ENCODE measurements at regions not wholly inside any gene's neighbourhood (a gene's known extent, or its start where the extent isn't known, plus 50 kb on each side); places are given as distances from the start of the nearest gene placed in this dataset.

DNA sequence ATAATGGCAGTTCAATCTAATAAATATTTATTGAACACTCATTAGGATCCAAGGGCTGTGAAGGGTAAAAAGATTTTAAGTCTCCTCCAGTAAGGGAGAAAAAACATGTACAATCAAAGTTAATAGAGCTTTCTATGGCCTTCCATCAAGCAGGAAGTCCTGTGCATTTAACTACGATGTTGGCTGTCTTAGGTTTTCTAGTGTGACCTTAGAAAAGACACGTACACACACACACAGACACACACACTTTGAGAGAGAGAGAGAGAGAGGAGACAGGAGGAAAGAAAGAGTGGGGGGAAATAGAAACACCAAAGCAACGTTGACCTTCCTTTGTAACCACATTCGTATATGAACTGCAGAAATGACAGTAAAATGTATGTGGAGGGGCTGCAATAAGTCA, 126.1 kb upstream of the TMC3 start:
- Histone ChIP-seq H3K4me1 (ENCODE audit: low read depth, poor library complexity, severe bottlenecking) (no peaks in the 10 kb centered on the region), H3K4me3 (IDR thresholded peaks at IDR 0.05; ENCODE audit: insufficient read depth, low read depth, low read length) (no peak overlapping the region), H3K27me3 (ENCODE audit: insufficient read depth, low read depth) (no peaks in the 10 kb centered on the region)

DNA sequence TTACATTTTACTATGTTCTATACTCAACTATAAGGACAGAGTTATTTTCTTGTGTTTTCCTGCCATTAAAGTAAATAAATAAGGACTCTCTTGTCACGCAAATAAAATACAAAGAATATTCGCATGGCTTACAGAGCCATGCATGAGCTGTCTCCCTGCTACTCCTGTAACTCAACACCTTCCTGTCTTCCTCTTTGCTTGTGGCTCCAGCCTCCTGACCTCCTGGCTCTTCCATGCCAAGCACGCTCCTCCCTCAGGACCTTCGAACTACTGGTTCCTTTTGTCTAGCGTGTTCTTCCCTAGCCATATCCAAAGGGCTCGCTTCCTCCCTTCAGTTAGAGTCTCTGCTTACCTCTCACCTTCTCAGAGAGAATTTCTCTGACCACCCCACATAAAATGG, 124.3 kb upstream of the TMC3 start:
- H3K79me2 ChIP-seq (ENCODE audit: insufficient read depth, low read depth): no peaks in the 10 kb centered on the region
- no peak for TF ChIP-seq CTCF (conservative IDR thresholded peaks at IDR 0.05; ENCODE audit: low read depth, low read length)
- H3K27me3 ChIP-seq (ENCODE audit: insufficient read depth, low read depth): no peaks in the 10 kb centered on the region
- H4K20me1 ChIP-seq (ENCODE audit: insufficient read depth): no peaks in the 10 kb centered on the region
- no peak overlapping the region for H3K4me3 ChIP-seq (IDR thresholded peaks at IDR 0.05; ENCODE audit: insufficient read depth, low read depth, low read length)
- no peak overlapping the region for H3K27ac ChIP-seq
- no peaks in the 10 kb centered on the region for H3K4me1 ChIP-seq (ENCODE audit: low read depth, poor library complexity, severe bottlenecking)
- no peak overlapping the region for H3K4me2 ChIP-seq
- no peak overlapping the region for H3K9ac ChIP-seq
- no peak overlapping the region for H2AFZ ChIP-seq (ENCODE audit: low read depth)
- H3K36me3 ChIP-seq (ENCODE audit: insufficient read depth): no peaks in the 10 kb centered on the region

More for the DNA sequence above, 126.1 kb upstream of the TMC3 start:
- H3K36me3 ChIP-seq (ENCODE audit: insufficient read depth): no peaks in the 10 kb centered on the region
- H3K9ac ChIP-seq: no peak overlapping the region
- TF ChIP-seq CTCF (conservative IDR thresholded peaks at IDR 0.05; ENCODE audit: low read depth, low read length): no peak
- no peaks in the 10 kb centered on the region for H3K79me2 ChIP-seq (ENCODE audit: insufficient read depth, low read depth)
- H4K20me1 ChIP-seq (ENCODE audit: insufficient read depth): no peaks in the 10 kb centered on the region
- no peak overlapping the region for H3K4me2 ChIP-seq
- no peak overlapping the region for H3K27ac ChIP-seq
- H2AFZ ChIP-seq (ENCODE audit: low read depth): no peak overlapping the region

- H3K79me2 ChIP-seq (ENCODE audit: insufficient read depth, low read depth): no peaks in the 10 kb centered on the region
- H2AFZ ChIP-seq (ENCODE audit: low read depth): no peak overlapping the region
- H3K27me3 ChIP-seq (ENCODE audit: insufficient read depth, low read depth): no peaks in the 10 kb centered on the region
- no peaks in the 10 kb centered on the region for H3K36me3 ChIP-seq (ENCODE audit: insufficient read depth)
- no peak for TF ChIP-seq CTCF (conservative IDR thresholded peaks at IDR 0.05; ENCODE audit: low read depth, low read length)
- no peaks in the 10 kb centered on the region for H3K4me1 ChIP-seq (ENCODE audit: low read depth, poor library complexity, severe bottlenecking)
- no peaks in the 10 kb centered on the region for H4K20me1 ChIP-seq (ENCODE audit: insufficient read depth)
- no peak overlapping the region for H3K9ac ChIP-seq
- no peak overlapping the region for H3K4me2 ChIP-seq
- H3K27ac ChIP-seq: no peak overlapping the region
- H3K4me3 ChIP-seq (IDR thresholded peaks at IDR 0.05; ENCODE audit: insufficient read depth, low read depth, low read length): no peak overlapping the region
Observed at GRCh38 chr15:81497238-81497637, 123.2 kb upstream of the TMC3 start.

DNA sequence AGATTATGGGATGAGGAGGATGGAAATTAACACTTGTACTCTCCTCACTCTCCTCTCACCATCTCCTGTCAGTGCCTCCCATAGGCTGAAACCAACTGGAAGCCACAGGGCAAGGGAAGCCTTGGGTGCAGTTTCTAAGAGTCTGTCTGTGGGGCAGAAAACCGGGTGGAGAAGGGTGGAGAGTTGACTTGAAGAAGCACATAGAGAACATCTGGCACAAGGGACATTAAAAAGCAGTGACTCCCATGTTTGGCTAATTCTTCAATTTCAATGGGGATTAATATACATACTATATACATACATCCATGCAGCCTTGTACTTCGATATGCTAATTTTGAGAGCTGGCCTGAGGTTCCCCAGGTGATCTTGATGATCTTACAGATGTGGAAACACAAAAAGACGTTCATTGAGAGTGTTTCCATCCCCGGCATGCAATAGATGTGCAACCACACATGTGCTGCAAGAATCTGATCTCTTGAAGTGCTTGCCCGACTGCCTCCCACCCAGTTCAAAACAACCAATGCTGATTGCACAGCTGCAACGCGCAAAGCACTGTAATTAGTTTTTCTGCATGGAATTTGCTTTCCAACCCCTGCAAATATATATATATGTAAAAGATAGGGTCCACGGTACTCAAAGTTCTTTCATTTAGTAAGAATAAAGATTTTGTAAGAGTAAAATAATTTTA, 121.9 kb upstream of the TMC3 start:
- Histone ChIP-seq H3K27ac (no peak overlapping the region), H2AFZ (ENCODE audit: low read depth) (no peak overlapping the region), H3K4me2 (no peak overlapping the region), H3K9ac (no peak overlapping the region), H3K79me2 (ENCODE audit: insufficient read depth, low read depth) (no peaks in the 10 kb centered on the region), H3K36me3 (ENCODE audit: insufficient read depth) (no peaks in the 10 kb centered on the region), H4K20me1 (ENCODE audit: insufficient read depth) (no peaks in the 10 kb centered on the region), H3K4me3 (IDR thresholded peaks at IDR 0.05; ENCODE audit: insufficient read depth, low read depth, low read length) (no peak overlapping the region), H3K4me1 (ENCODE audit: low read depth, poor library complexity, severe bottlenecking) (no peaks in the 10 kb centered on the region), H3K27me3 (ENCODE audit: insufficient read depth, low read depth) (no peaks in the 10 kb centered on the region)
- TF ChIP-seq CTCF (conservative IDR thresholded peaks at IDR 0.05; ENCODE audit: low read depth, low read length): no peak

Measured in KMS-11 (cell line).